ENCODE measurements at regions not wholly inside any gene's neighbourhood (a gene's known extent, or its start where the extent isn't known, plus 50 kb on each side); places are given as distances from the start of the nearest gene placed in this dataset.

- TF ChIP-seq CTCF (IDR thresholded peaks at IDR 0.05; ENCODE audit: low read length) (no peak), EZH2 (IDR thresholded peaks at IDR 0.05; ENCODE audit: borderline replicate concordance, low read length) (no peak)
These were observed 224.0 kb downstream of the TXNL1 start for GRCh38 chr18:56414357-56414756.

Measured in OCI-LY1 (cell line).